ENCODE measurements at regions not wholly inside any gene's neighbourhood (a gene's known extent, or its start where the extent isn't known, plus 50 kb on each side); places are given as distances from the start of the nearest gene placed in this dataset.

- no peak overlapping the region for H3K27ac ChIP-seq (ENCODE audit: low read length)
- no peaks in the 10 kb centered on the region for H3K27me3 ChIP-seq (ENCODE audit: control insufficient read depth, insufficient read depth, low read length)
- no peaks in the 10 kb centered on the region for H3K4me1 ChIP-seq (ENCODE audit: control insufficient read depth, insufficient read depth, low read length)
- WGBS (ENCODE audit: insufficient coverage, insufficient read length), result no CpG with 5 or more reads among the region's 3 CpGs
- DNase-seq (ENCODE audit: low read depth, low spot score), result peak; percentile 29
- H3K4me3 ChIP-seq (ENCODE audit: low read length), result no peak overlapping the region
- no peaks in the 10 kb centered on the region for H3K9me3 ChIP-seq (ENCODE audit: control insufficient read depth, insufficient read depth, low read length)
- no peaks in the 10 kb centered on the region for H3K36me3 ChIP-seq (ENCODE audit: control insufficient read depth, insufficient read depth, low read length)
Observed at GRCh38 chr2:34738691-34739090, 1139.6 kb upstream of the FAM98A start.

- WGBS (ENCODE audit: insufficient coverage, insufficient read length), result no CpG with 5 or more reads among the region's 3 CpGs
- no peak overlapping the region for H3K4me3 ChIP-seq (ENCODE audit: low read length)
- no peak for DNase-seq (ENCODE audit: low read depth, low spot score)
- H3K27ac ChIP-seq (ENCODE audit: low read length), result no peak overlapping the region
- H3K9me3 ChIP-seq (ENCODE audit: control insufficient read depth, insufficient read depth, low read length), result no peaks in the 10 kb centered on the region
- no peaks in the 10 kb centered on the region for H3K4me1 ChIP-seq (ENCODE audit: control insufficient read depth, insufficient read depth, low read length)
- H3K27me3 ChIP-seq (ENCODE audit: control insufficient read depth, insufficient read depth, low read length), result no peaks in the 10 kb centered on the region
- H3K36me3 ChIP-seq (ENCODE audit: control insufficient read depth, insufficient read depth, low read length), result no peaks in the 10 kb centered on the region
Observed at GRCh38 chr2:34737146-34737545, 1138.0 kb upstream of the FAM98A start.

GRCh38 chr2:34736482-34736881, 1137.4 kb upstream of the FAM98A start:
- no peaks in the 10 kb centered on the region for H3K36me3 ChIP-seq (ENCODE audit: control insufficient read depth, insufficient read depth, low read length)
- H3K4me3 ChIP-seq (ENCODE audit: low read length), result no peak overlapping the region
- no peak for DNase-seq (ENCODE audit: low read depth, low spot score)
- H3K9me3 ChIP-seq (ENCODE audit: control insufficient read depth, insufficient read depth, low read length), result no peaks in the 10 kb centered on the region
- no peaks in the 10 kb centered on the region for H3K4me1 ChIP-seq (ENCODE audit: control insufficient read depth, insufficient read depth, low read length)
- no CpG with 5 or more reads among the region's 2 CpGs for WGBS (ENCODE audit: insufficient coverage, insufficient read length)
- H3K27ac ChIP-seq (ENCODE audit: low read length), result no peak overlapping the region
- no peaks in the 10 kb centered on the region for H3K27me3 ChIP-seq (ENCODE audit: control insufficient read depth, insufficient read depth, low read length)

GRCh38 chr2:34734662-34735061, 1135.6 kb upstream of the FAM98A start:
- Histone ChIP-seq H3K36me3 (ENCODE audit: control insufficient read depth, insufficient read depth, low read length) (no peaks in the 10 kb centered on the region), H3K27me3 (ENCODE audit: control insufficient read depth, insufficient read depth, low read length) (no peaks in the 10 kb centered on the region), H3K4me1 (ENCODE audit: control insufficient read depth, insufficient read depth, low read length) (no peaks in the 10 kb centered on the region), H3K9me3 (ENCODE audit: control insufficient read depth, insufficient read depth, low read length) (no peaks in the 10 kb centered on the region), H3K27ac (ENCODE audit: low read length) (peak overlapping the region; percentile 90), H3K4me3 (ENCODE audit: low read length) (no peak overlapping the region)
- peak; percentile 25 for DNase-seq (ENCODE audit: low read depth, low spot score)

GRCh38 chr2:34734042-34734441, 1134.9 kb upstream of the FAM98A start:
- no peak overlapping the region for H3K27ac ChIP-seq (ENCODE audit: low read length)
- no peaks in the 10 kb centered on the region for H3K36me3 ChIP-seq (ENCODE audit: control insufficient read depth, insufficient read depth, low read length)
- H3K9me3 ChIP-seq (ENCODE audit: control insufficient read depth, insufficient read depth, low read length), result no peaks in the 10 kb centered on the region
- H3K4me3 ChIP-seq (ENCODE audit: low read length), result no peak overlapping the region
- no peak for DNase-seq (ENCODE audit: low read depth, low spot score)
- WGBS (ENCODE audit: insufficient coverage, insufficient read length), result no CpG with 5 or more reads among the region's 1 CpG
- no peaks in the 10 kb centered on the region for H3K27me3 ChIP-seq (ENCODE audit: control insufficient read depth, insufficient read depth, low read length)
- no peaks in the 10 kb centered on the region for H3K4me1 ChIP-seq (ENCODE audit: control insufficient read depth, insufficient read depth, low read length)

GRCh38 chr2:34731292-34731691, 1132.2 kb upstream of the FAM98A start:
- H3K27me3 ChIP-seq (ENCODE audit: control insufficient read depth, insufficient read depth, low read length), result no peaks in the 10 kb centered on the region
- H3K27ac ChIP-seq (ENCODE audit: low read length), result no peak overlapping the region
- H3K9me3 ChIP-seq (ENCODE audit: control insufficient read depth, insufficient read depth, low read length), result no peaks in the 10 kb centered on the region
- H3K4me3 ChIP-seq (ENCODE audit: low read length), result no peak overlapping the region
- no peaks in the 10 kb centered on the region for H3K36me3 ChIP-seq (ENCODE audit: control insufficient read depth, insufficient read depth, low read length)
- DNase-seq (ENCODE audit: low read depth, low spot score), result no peak
- H3K4me1 ChIP-seq (ENCODE audit: control insufficient read depth, insufficient read depth, low read length), result no peaks in the 10 kb centered on the region
- WGBS (ENCODE audit: insufficient coverage, insufficient read length), result no CpG with 5 or more reads among the region's 2 CpGs

- WGBS (ENCODE audit: insufficient coverage, insufficient read length), result no CpG with 5 or more reads among the region's 2 CpGs
- Histone ChIP-seq H3K9me3 (ENCODE audit: control insufficient read depth, insufficient read depth, low read length) (no peaks in the 10 kb centered on the region), H3K27ac (ENCODE audit: low read length) (no peak overlapping the region), H3K4me3 (ENCODE audit: low read length) (no peak overlapping the region), H3K4me1 (ENCODE audit: control insufficient read depth, insufficient read depth, low read length) (no peaks in the 10 kb centered on the region), H3K36me3 (ENCODE audit: control insufficient read depth, insufficient read depth, low read length) (no peaks in the 10 kb centered on the region), H3K27me3 (ENCODE audit: control insufficient read depth, insufficient read depth, low read length) (no peaks in the 10 kb centered on the region)
- DNase-seq (ENCODE audit: low read depth, low spot score), result no peak
Observed at GRCh38 chr2:34729845-34730244, 1130.7 kb upstream of the FAM98A start.

- no peak for DNase-seq (ENCODE audit: low read depth, low spot score)
- no peaks in the 10 kb centered on the region for H3K36me3 ChIP-seq (ENCODE audit: control insufficient read depth, insufficient read depth, low read length)
- no peaks in the 10 kb centered on the region for H3K4me1 ChIP-seq (ENCODE audit: control insufficient read depth, insufficient read depth, low read length)
- H3K27ac ChIP-seq (ENCODE audit: low read length), result no peak overlapping the region
- WGBS (ENCODE audit: insufficient coverage, insufficient read length), result no CpG with 5 or more reads among the region's 3 CpGs
- no peaks in the 10 kb centered on the region for H3K9me3 ChIP-seq (ENCODE audit: control insufficient read depth, insufficient read depth, low read length)
- no peaks in the 10 kb centered on the region for H3K27me3 ChIP-seq (ENCODE audit: control insufficient read depth, insufficient read depth, low read length)
- no peak overlapping the region for H3K4me3 ChIP-seq (ENCODE audit: low read length)
Observed at GRCh38 chr2:34724107-34724506, 1125.0 kb upstream of the FAM98A start.

- H3K27me3 ChIP-seq (ENCODE audit: control insufficient read depth, insufficient read depth, low read length), result no peaks in the 10 kb centered on the region
- no CpG with 5 or more reads among the region's 1 CpG for WGBS (ENCODE audit: insufficient coverage, insufficient read length)
Observed at GRCh38 chr2:34723683-34724082, 1124.6 kb upstream of the FAM98A start.

GRCh38 chr2:34719206-34719605, 1120.1 kb upstream of the FAM98A start:
- H3K27ac ChIP-seq (ENCODE audit: low read length), result no peak overlapping the region
- no peaks in the 10 kb centered on the region for H3K36me3 ChIP-seq (ENCODE audit: control insufficient read depth, insufficient read depth, low read length)
- H3K4me1 ChIP-seq (ENCODE audit: control insufficient read depth, insufficient read depth, low read length), result no peaks in the 10 kb centered on the region
- no peak overlapping the region for H3K4me3 ChIP-seq (ENCODE audit: low read length)
- no peaks in the 10 kb centered on the region for H3K9me3 ChIP-seq (ENCODE audit: control insufficient read depth, insufficient read depth, low read length)
- H3K27me3 ChIP-seq (ENCODE audit: control insufficient read depth, insufficient read depth, low read length), result no peaks in the 10 kb centered on the region
- no CpG with 5 or more reads among the region's 7 CpGs for WGBS (ENCODE audit: insufficient coverage, insufficient read length)
- no peak for DNase-seq (ENCODE audit: low read depth, low spot score)

More at GRCh38 chr2:34723683-34724082, 1124.6 kb upstream of the FAM98A start:
- Histone ChIP-seq H3K27ac (ENCODE audit: low read length) (no peak overlapping the region), H3K9me3 (ENCODE audit: control insufficient read depth, insufficient read depth, low read length) (no peaks in the 10 kb centered on the region), H3K36me3 (ENCODE audit: control insufficient read depth, insufficient read depth, low read length) (no peaks in the 10 kb centered on the region), H3K4me3 (ENCODE audit: low read length) (no peak overlapping the region), H3K4me1 (ENCODE audit: control insufficient read depth, insufficient read depth, low read length) (no peaks in the 10 kb centered on the region)
- no peak for DNase-seq (ENCODE audit: low read depth, low spot score)

- no peaks in the 10 kb centered on the region for H3K9me3 ChIP-seq (ENCODE audit: control insufficient read depth, insufficient read depth, low read length)
- no peak overlapping the region for H3K4me3 ChIP-seq (ENCODE audit: low read length)
- H3K4me1 ChIP-seq (ENCODE audit: control insufficient read depth, insufficient read depth, low read length), result no peaks in the 10 kb centered on the region
- H3K27me3 ChIP-seq (ENCODE audit: control insufficient read depth, insufficient read depth, low read length), result no peaks in the 10 kb centered on the region
- WGBS (ENCODE audit: insufficient coverage, insufficient read length), result 91% methylated on average over 1 of the region's 6 CpGs
- no peaks in the 10 kb centered on the region for H3K36me3 ChIP-seq (ENCODE audit: control insufficient read depth, insufficient read depth, low read length)
- H3K27ac ChIP-seq (ENCODE audit: low read length), result no peak overlapping the region
- no peak for DNase-seq (ENCODE audit: low read depth, low spot score)
Observed at GRCh38 chr2:34705551-34706247, 1106.6 kb upstream of the FAM98A start.

All from iPS DF 6.9 (cell line).